IMR-90 (cell line): ENCODE measurements at regions not wholly inside any gene's neighbourhood (a gene's known extent, or its start where the extent isn't known, plus 50 kb on each side); places are given as distances from the start of the nearest gene placed in this dataset.

ENCODE experiments used
- ATAC-seq: fragments of 200-7000 bp; cut with Tn5 transposase; 2 replicates; pipeline ENCODE4 v1.9.1; 2020; ENCODE audit warnings: low read depth, mild to moderate bottlenecking, moderate library complexity
- BruUV-seq: library from RNA; stranded (reverse); fragments of 400-500 nt; replicated peaks from 2 replicates; lab custom pipeline; 2021; lab: Mats Ljungman, UMichigan
- CTCF ChIA-PET: fragments of 300-600 bp; formaldehyde crosslinking; extraction: SDS; loops from one replicate; lab custom pipeline; 2021; ENCODE audit warnings: antibody characterized with exemption; lab: Yijun Ruan, JAX
- POLR2A ChIA-PET: fragments of 300-600 bp; sonication (Branson Sonifier 250); formaldehyde crosslinking; loops from one replicate; lab custom pipeline; 2022; ENCODE audit warnings: antibody characterized with exemption; ENCODE audit not compliant: unreplicated experiment; lab: Charles Lee
- DNase-seq: peaks from one replicate; pipeline ENCODE4 v3.0.0; 2013
- H2AFZ ChIP-seq: replicated peaks from 2 replicates; pipeline ENCODE3; 2013; ENCODE audit warnings: low read length, mild to moderate bottlenecking; ENCODE audit not compliant: poor library complexity
- H2AK5ac ChIP-seq: 2 replicates; pipeline ENCODE4 v1.6.1; 2013; ENCODE audit warnings: low read depth, low read length, inconsistent platforms
- H2AK9ac ChIP-seq: replicated peaks from 2 replicates; pipeline ENCODE3; 2013; ENCODE audit warnings: mild to moderate bottlenecking, low read depth, low read length, moderate library complexity; ENCODE audit not compliant: poor library complexity
- H2BK120ac ChIP-seq: 2 replicates; pipeline ENCODE4 v1.6.1; 2013; ENCODE audit warnings: low read depth, low read length, inconsistent platforms
- H2BK15ac ChIP-seq: 3 replicates; pipeline ENCODE4 v1.6.1; 2013; ENCODE audit warnings: low read depth, low read length, inconsistent platforms
- H2BK20ac ChIP-seq: 2 replicates; pipeline ENCODE4 v1.6.1; 2013; ENCODE audit warnings: low read depth, mild to moderate bottlenecking, inconsistent platforms, low read length, moderate library complexity
- H2BK5ac ChIP-seq: 2 replicates; pipeline ENCODE4 v1.6.1; 2013; ENCODE audit warnings: mild to moderate bottlenecking, low read depth, low read length, inconsistent platforms; ENCODE audit not compliant: poor library complexity, severe bottlenecking
- H3K14ac ChIP-seq: replicated peaks from 2 replicates; pipeline ENCODE4 v1.6.1; 2013; ENCODE audit warnings: low read depth, low read length, inconsistent platforms
- H3K18ac ChIP-seq: 2 replicates; pipeline ENCODE4 v1.6.1; 2013; ENCODE audit warnings: low read depth, low read length, control low read depth
- H3K23ac ChIP-seq: 2 replicates; pipeline ENCODE4 v1.6.1; 2013; ENCODE audit warnings: low read depth, low read length, inconsistent platforms
- H3K27ac ChIP-seq: 2 replicates; pipeline ENCODE4 v1.5.1; 2013; ENCODE audit warnings: mild to moderate bottlenecking, control low read depth, low read length; ENCODE audit not compliant: insufficient read depth
- H3K27me3 ChIP-seq: 2 replicates; pipeline ENCODE4 v1.6.1; 2013; ENCODE audit warnings: low read length; ENCODE audit not compliant: control insufficient read depth, insufficient read depth
- H3K36me3 ChIP-seq: 2 replicates; pipeline ENCODE4 v1.6.1; 2013; ENCODE audit warnings: low read length, mixed read lengths; ENCODE audit not compliant: control insufficient read depth, insufficient read depth
- H3K4ac ChIP-seq: 2 replicates; pipeline ENCODE4 v1.6.1; 2013; ENCODE audit warnings: low read depth, low read length, inconsistent platforms
- H3K4me1 ChIP-seq: 2 replicates; pipeline ENCODE4 v1.6.1; 2013; ENCODE audit warnings: low read length, mixed read lengths; ENCODE audit not compliant: control insufficient read depth, insufficient read depth
- H3K4me2 ChIP-seq: 2 replicates; pipeline ENCODE4 v1.6.1; 2013; ENCODE audit warnings: low read depth, mild to moderate bottlenecking, control low read depth, low read length, moderate library complexity
- H3K4me3 ChIP-seq: 2 replicates; pipeline ENCODE4 v1.5.1; 2013; ENCODE audit warnings: low read depth, mild to moderate bottlenecking, control low read depth, low read length, moderate library complexity; ENCODE audit not compliant: insufficient read depth
- H3K56ac ChIP-seq: 2 replicates; pipeline ENCODE4 v1.6.1; 2013; ENCODE audit warnings: low read length, inconsistent platforms; ENCODE audit not compliant: insufficient read depth; ENCODE audit errors: extremely low read depth
- H3K79me1 ChIP-seq, 2 experiments: 2 replicates each; pipeline ENCODE4 v1.6.1; 2013; ENCODE audit warnings: low read length in 2 of 2, inconsistent platforms in 1 of 2, low read depth in 1 of 2
- H3K9ac ChIP-seq: 2 replicates; pipeline ENCODE4 v1.6.1; 2013; ENCODE audit warnings: low read depth, low read length, control low read depth
- H3K9me1 ChIP-seq: 2 replicates; pipeline ENCODE4 v1.6.1; 2013; ENCODE audit warnings: low read length, inconsistent platforms; ENCODE audit not compliant: insufficient read depth
- H3K9me3 ChIP-seq: 2 replicates; pipeline ENCODE4 v1.6.1; 2013; ENCODE audit warnings: low read length; ENCODE audit not compliant: control insufficient read depth, insufficient read depth
- H4K20me1 ChIP-seq: 2 replicates; pipeline ENCODE4 v1.6.1; 2013; ENCODE audit warnings: low read length, inconsistent platforms; ENCODE audit not compliant: insufficient read depth
- H4K5ac ChIP-seq: 2 replicates; pipeline ENCODE4 v1.6.1; 2013; ENCODE audit warnings: mild to moderate bottlenecking, low read depth, low read length, control low read depth
- H4K8ac ChIP-seq, 2 experiments: 2 replicates each; pipeline ENCODE4 v1.6.1; 2013; ENCODE audit warnings: low read depth in 2 of 2, low read length in 2 of 2, control low read depth in 1 of 2, inconsistent platforms in 1 of 2
- H4K91ac ChIP-seq: 2 replicates; pipeline ENCODE4 v1.6.1; 2013; ENCODE audit warnings: low read depth, low read length, inconsistent platforms; ENCODE audit not compliant: insufficient read depth
- BHLHE40 ChIP-seq: fragments of 150-350 bp; IDR thresholded peaks from 2 replicates; pipeline ENCODE4 v1.6.1; 2016; ENCODE audit warnings: mild to moderate bottlenecking, low read depth, low read length
- CEBPB ChIP-seq: IDR thresholded peaks from 2 replicates; pipeline ENCODE4 v1.6.1; 2012; ENCODE audit warnings: low read depth, low read length, improper control_type of control experiment
- CHD1 ChIP-seq: IDR thresholded peaks from 2 replicates; pipeline ENCODE4 v1.6.1; 2012; ENCODE audit warnings: low read depth, low read length, improper control_type of control experiment
- FOS ChIP-seq: fragments of 150-350 bp; IDR thresholded peaks from 2 replicates; pipeline ENCODE4 v1.6.1; 2016; ENCODE audit warnings: low read depth, low read length
- MAFK ChIP-seq: IDR thresholded peaks from 2 replicates; pipeline ENCODE4 v1.6.1; 2012; ENCODE audit warnings: low read depth, low read length, improper control_type of control experiment
- MAZ ChIP-seq: IDR thresholded peaks from 2 replicates; pipeline ENCODE4 v1.6.1; 2012; ENCODE audit warnings: low read depth, mild to moderate bottlenecking, low read length, improper control_type of control experiment, moderate library complexity, borderline replicate concordance
- MXI1 ChIP-seq: IDR thresholded peaks from 2 replicates; pipeline ENCODE4 v1.6.1; 2012; ENCODE audit warnings: low read depth, mild to moderate bottlenecking, low read length, moderate library complexity, borderline replicate concordance
- NFE2L2 ChIP-seq: fragments of 150-350 bp; IDR thresholded peaks from 2 replicates; pipeline ENCODE4 v1.6.1; 2016; ENCODE audit warnings: low read depth, mild to moderate bottlenecking, low read length
- POLR2A ChIP-seq: IDR thresholded peaks from 2 replicates; pipeline ENCODE4 v1.6.1; 2012; ENCODE audit warnings: mild to moderate bottlenecking, low read depth, low read length
- RAD21 ChIP-seq: IDR thresholded peaks from 2 replicates; pipeline ENCODE4 v1.6.1; 2012; ENCODE audit warnings: low read length, improper control_type of control experiment
- RCOR1 ChIP-seq: IDR thresholded peaks from 2 replicates; pipeline ENCODE4 v1.6.1; 2012; ENCODE audit warnings: mild to moderate bottlenecking, low read length, improper control_type of control experiment; ENCODE audit not compliant: insufficient replicate concordance
- RFX5 ChIP-seq: IDR thresholded peaks from 2 replicates; pipeline ENCODE4 v1.8.0; 2012; ENCODE audit warnings: low read depth, mild to moderate bottlenecking, low read length, moderate library complexity
- SMC3 ChIP-seq: fragments of 150-350 bp; IDR thresholded peaks from 2 replicates; pipeline ENCODE4 v1.6.1; 2016; ENCODE audit warnings: low read depth, mild to moderate bottlenecking, antibody characterized with exemption, low read length, moderate library complexity
- WGBS, 2 experiments: methylation state at CpG; one replicate each; pipeline versions ENCODE4 v1.1.5 to v1.1.7; 2013; ENCODE audit warnings: missing lambda C conversion rate in 2 of 2; ENCODE audit not compliant: insufficient read length in 1 of 2; ENCODE audit errors: extremely low coverage in 2 of 2; 5-methylcytosine and 5-hydroxymethylcytosine counted together
- dilution Hi-C: fragments of 300-500 bp; cut with HindIII; formaldehyde crosslinking; loops from one replicate; pipeline ENCODE4 v1.14.3; 2018; ENCODE audit warnings: low sequenced_read_pairs; ENCODE audit not compliant: unreplicated experiment
- in situ Hi-C: fragments of 300-500 bp; cut with MboI; formaldehyde crosslinking; loops from 3 replicates; pipeline ENCODE4 v1.14.3; 2019; ENCODE audit warnings: low sequenced_read_pairs, inconsistent platforms, mixed read lengths
- intact Hi-C: fragments of 100-400 bp; cut with micrococcal nuclease; formaldehyde crosslinking; loops from 2 replicates; pipeline ENCODE4 v1.10.0; 2022
- TF ChIP-seq, protein P1 (sequence below): fragments of 150-350 bp; IDR thresholded peaks from 2 replicates; pipeline ENCODE4 v1.6.1; 2017; ENCODE audit warnings: mild to moderate bottlenecking, antibody characterized with exemption, low read length, low read depth
- TF ChIP-seq, protein P2 (sequence below): fragments of 150-350 bp; IDR thresholded peaks from 2 replicates; pipeline ENCODE4 v1.6.1; 2016; ENCODE audit warnings: low read depth, mild to moderate bottlenecking, low read length, moderate library complexity, borderline replicate concordance

DNA sequence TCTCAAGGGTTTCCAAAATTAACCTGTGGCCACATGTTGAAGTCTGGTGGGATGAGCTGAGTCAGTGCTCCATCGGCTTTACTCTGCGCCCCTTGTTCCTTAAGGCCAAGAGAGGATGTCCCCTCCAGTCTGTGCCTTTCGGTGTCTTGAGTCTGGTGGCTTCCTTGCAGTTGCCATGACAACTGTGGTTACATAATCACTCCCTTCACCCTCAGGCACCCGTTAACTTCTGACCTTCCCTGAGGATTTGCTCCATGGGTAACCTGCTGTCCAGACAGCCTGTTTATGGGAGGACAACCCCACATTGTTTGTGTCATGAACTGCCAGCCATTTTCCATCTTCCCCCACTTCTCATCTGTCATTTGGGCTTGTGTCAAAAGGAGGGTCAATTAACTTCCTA lies 401.1 kb upstream of the LCORL start:
- DNase-seq, result no peak
- intact Hi-C loops, result no loop called here
- Histone ChIP-seq H3K14ac (no peak overlapping the region), H3K27ac (no peak overlapping the region), H2AK5ac (no peak overlapping the region), H2BK20ac (no peak overlapping the region), H3K4me1 (no peaks in the 10 kb centered on the region), H2BK120ac (no peak overlapping the region), H3K9me3 (peaks cover 4% of the 10 kb centered on the region), H3K27me3 (no peaks in the 10 kb centered on the region), H3K4me3 (no peak overlapping the region), H3K79me1 (no peaks in the 10 kb centered on the region), H3K4me2 (no peak overlapping the region), H3K36me3 (no peaks in the 10 kb centered on the region), H2AK9ac (no peak overlapping the region), H2BK15ac (no peak overlapping the region), H4K8ac (no peak overlapping the region), H4K5ac (no peak overlapping the region), H3K18ac (no peak overlapping the region), H3K9me1 (no peaks in the 10 kb centered on the region), H2BK5ac (no peak overlapping the region), H3K4ac (no peak overlapping the region), H4K20me1 (no peaks in the 10 kb centered on the region), H3K9ac (no peak overlapping the region), H3K56ac (no peak overlapping the region), H2AFZ (no peak overlapping the region), H3K23ac (no peak overlapping the region), H4K91ac (no peak overlapping the region)
- BruUV-seq, result no TSS peak
- TF ChIP-seq MXI1 (no peak), NFE2L2 (no peak), SMC3 (no peak), MAFK (no peak), POLR2A (no peak), RAD21 (no peak), RCOR1 (no peak), BHLHE40 (no peak), FOS (no peak), CHD1 (no peak), RFX5 (no peak), MAZ (no peak), CEBPB (no peak)
- TF ChIP-seq, protein P1, sequence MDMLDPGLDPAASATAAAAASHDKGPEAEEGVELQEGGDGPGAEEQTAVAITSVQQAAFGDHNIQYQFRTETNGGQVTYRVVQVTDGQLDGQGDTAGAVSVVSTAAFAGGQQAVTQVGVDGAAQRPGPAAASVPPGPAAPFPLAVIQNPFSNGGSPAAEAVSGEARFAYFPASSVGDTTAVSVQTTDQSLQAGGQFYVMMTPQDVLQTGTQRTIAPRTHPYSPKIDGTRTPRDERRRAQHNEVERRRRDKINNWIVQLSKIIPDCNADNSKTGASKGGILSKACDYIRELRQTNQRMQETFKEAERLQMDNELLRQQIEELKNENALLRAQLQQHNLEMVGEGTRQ, result no peak
- TF ChIP-seq, protein P2, sequence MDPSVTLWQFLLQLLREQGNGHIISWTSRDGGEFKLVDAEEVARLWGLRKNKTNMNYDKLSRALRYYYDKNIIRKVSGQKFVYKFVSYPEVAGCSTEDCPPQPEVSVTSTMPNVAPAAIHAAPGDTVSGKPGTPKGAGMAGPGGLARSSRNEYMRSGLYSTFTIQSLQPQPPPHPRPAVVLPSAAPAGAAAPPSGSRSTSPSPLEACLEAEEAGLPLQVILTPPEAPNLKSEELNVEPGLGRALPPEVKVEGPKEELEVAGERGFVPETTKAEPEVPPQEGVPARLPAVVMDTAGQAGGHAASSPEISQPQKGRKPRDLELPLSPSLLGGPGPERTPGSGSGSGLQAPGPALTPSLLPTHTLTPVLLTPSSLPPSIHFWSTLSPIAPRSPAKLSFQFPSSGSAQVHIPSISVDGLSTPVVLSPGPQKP, result no peak
- ATAC-seq, result no peak
- in situ Hi-C loops, result no loop called here
- CTCF ChIA-PET, result no interaction called here
- dilution Hi-C loops, result no loop called here
- POLR2A ChIA-PET, result no interaction called here
- 45% methylated on average over 2 of the region's 4 CpGs; no CpG with 5 or more reads in 1 of the 2 experiments for WGBS, 2 experiments
